ENCODE measurements at regions not wholly inside any gene's neighbourhood (a gene's known extent, or its start where the extent isn't known, plus 50 kb on each side); places are given as distances from the start of the nearest gene placed in this dataset.

DNA sequence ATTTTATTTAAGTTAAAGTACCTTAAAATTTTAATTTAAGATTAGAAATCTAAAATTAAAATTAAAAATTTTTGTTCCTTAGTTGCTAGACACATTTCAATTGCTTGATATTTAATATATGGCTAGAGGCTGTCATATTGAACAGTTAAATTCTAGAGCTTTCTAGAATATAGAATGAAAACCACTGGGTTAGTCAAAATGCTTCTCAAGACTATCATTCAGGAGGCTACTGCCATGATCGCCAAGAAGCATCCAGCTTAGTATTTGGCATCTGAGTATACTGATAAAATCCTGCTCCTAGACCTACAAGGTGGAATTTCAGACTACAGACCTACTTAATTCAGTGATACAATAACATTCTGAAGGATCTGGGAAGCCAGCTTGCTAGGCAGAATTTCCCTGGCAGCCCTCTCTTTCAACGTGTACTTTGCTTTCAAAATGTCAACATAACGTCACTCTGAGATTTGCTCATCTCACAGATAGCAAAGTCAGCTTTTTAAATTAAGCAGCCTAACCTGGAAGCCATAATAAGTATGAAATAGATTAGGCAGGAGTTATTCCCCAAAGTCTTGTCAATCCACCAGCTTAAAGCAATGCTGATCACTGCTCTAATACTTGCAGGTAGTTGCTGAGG is 525.8 kb downstream of the FSCB start:
- H3K4me3 ChIP-seq (replicated peaks in 1 of 2; ENCODE audit: low read depth in 2 of 2, low read length in 2 of 2), result no peak overlapping the region
- no peak for DNase-seq (ENCODE audit: low read depth in 2 of 2)
- TF ChIP-seq, protein P1, sequence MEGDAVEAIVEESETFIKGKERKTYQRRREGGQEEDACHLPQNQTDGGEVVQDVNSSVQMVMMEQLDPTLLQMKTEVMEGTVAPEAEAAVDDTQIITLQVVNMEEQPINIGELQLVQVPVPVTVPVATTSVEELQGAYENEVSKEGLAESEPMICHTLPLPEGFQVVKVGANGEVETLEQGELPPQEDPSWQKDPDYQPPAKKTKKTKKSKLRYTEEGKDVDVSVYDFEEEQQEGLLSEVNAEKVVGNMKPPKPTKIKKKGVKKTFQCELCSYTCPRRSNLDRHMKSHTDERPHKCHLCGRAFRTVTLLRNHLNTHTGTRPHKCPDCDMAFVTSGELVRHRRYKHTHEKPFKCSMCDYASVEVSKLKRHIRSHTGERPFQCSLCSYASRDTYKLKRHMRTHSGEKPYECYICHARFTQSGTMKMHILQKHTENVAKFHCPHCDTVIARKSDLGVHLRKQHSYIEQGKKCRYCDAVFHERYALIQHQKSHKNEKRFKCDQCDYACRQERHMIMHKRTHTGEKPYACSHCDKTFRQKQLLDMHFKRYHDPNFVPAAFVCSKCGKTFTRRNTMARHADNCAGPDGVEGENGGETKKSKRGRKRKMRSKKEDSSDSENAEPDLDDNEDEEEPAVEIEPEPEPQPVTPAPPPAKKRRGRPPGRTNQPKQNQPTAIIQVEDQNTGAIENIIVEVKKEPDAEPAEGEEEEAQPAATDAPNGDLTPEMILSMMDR (IDR thresholded peaks at IDR 0.05; ENCODE audit: low read depth, low read length), result no peak

DNA sequence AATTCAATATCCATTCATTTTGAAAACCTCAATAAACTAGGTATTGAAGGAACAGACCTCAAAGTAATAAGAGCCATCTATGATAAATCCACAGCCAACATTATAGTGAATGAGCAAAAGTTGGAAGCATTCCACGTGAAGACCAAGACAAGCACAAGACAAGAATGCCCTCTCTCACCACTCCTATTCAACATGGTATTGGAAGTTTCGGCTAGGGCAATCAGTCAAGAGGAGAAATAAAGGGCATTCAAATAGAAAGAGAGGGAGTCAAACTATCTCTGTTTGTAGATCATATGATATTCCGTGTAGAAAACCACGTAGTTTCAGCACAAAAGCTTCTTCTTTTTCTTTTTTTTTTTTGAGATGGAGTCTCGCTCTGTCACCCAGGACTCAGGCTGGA is 550.3 kb downstream of the FSCB start:
- H3K4me3 ChIP-seq (replicated peaks in 1 of 2; ENCODE audit: low read depth in 2 of 2, low read length in 2 of 2), result no peak overlapping the region
- TF ChIP-seq, protein P1 (IDR thresholded peaks at IDR 0.05; ENCODE audit: low read depth, low read length), result no peak
- DNase-seq (ENCODE audit: low read depth in 2 of 2), result no peak

DNA sequence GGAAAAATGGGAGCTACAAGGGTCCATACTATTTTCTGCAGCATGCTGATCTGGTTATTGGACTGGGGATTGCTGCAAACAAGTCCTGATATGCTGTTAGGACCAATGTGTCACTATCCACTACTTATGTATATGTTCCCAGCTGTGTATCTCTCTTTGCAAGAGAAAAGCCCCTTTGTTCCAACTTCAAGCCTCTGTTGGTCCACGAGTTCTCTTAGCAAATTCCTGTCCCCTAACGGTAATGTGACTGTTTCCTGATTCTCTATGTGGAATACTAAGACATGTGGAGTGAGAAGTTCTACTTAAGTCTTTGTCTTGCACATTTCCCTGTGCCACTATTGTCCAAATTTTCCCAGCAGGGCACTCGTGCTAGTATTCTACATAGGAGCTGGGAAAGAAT is 557.7 kb downstream of the FSCB start:
- TF ChIP-seq, protein P1 (IDR thresholded peaks at IDR 0.05; ENCODE audit: low read depth, low read length), result no peak
- no peak for DNase-seq (ENCODE audit: low read depth in 2 of 2)
- no peak overlapping the region for H3K4me3 ChIP-seq (replicated peaks in 1 of 2; ENCODE audit: low read depth in 2 of 2, low read length in 2 of 2)

DNA sequence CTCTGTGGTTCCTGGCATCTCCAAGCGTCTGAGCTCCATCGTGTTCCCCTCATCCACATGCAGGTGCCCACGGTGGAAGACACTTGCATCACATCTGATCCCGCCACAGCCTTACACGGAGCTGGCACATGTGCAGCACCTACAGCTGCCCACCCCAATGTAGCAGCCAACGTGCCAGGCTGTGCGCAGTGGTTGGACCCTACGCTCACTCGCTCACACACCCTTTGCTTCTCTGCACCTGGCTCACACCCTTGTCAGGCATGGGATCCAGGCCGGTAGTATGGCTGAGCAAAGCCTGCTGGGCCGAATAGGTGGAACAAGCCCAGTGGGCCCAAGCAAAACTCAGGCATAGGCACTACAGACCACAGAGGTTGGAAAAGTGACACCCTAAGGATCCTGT is 567.2 kb downstream of the FSCB start:
- H3K4me3 ChIP-seq (replicated peaks in 1 of 2; ENCODE audit: low read depth in 2 of 2, low read length in 2 of 2), result no peak overlapping the region
- no peak for DNase-seq (ENCODE audit: low read depth in 2 of 2)
- TF ChIP-seq, protein P1 (IDR thresholded peaks at IDR 0.05; ENCODE audit: low read depth, low read length), result no peak

DNA sequence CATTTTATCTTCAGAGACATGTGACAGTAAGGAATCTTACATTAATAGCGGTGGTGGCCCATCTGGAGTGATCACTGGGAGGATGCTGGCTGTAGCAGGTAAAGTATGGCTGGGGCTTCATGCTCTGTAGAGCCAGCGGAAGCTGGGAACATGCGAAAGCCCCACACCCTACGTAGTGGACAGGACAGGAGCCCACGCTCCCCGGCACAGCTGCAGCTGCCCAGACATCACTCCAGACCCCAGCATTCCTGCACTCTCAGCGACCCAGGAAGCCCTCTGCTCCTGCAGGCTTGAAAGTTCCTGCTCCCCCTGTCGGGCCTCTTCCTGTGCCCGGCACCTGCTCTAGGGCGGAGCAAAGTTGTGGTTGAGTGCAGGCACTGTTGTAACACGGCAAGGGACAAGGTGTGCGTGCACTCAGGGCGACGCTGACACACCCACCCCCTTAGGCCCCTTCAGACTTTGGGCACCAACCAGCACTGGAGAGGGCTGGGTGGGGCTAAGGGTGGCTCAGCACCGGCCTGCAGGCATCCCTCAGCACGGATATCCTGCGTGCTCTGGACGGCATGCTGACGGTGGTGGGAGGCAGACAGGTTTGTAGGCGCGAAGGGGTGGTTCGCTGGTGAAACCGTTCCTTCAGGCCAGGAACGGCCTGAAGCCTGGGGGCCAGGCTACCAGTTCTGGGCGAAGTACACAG is 568.3 kb downstream of the FSCB start:
- no peak overlapping the region for H3K4me3 ChIP-seq (replicated peaks in 1 of 2; ENCODE audit: low read depth in 2 of 2, low read length in 2 of 2)
- TF ChIP-seq, protein P1 (IDR thresholded peaks at IDR 0.05; ENCODE audit: low read depth, low read length), result no peak
- no peak for DNase-seq (ENCODE audit: low read depth in 2 of 2)

DNA sequence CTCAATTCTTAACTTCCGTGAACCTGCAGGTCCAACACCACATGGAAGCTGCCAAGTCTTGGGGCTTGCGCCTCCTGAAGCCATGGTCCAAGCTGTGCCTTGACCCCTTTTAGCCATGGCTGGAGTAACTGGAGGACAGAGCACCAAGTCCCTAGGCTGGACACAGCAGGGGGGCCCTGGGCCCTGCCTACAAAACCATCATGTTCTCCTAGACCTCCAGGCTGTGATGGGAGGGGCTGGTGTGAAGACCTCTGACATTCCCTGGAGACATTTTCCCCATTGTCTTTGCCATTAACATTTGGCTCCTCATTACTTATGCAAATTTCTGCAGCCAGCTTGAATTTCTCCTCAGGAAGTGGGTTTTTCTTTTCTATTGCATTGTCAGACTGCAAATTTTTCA is 570.1 kb downstream of the FSCB start:
- TF ChIP-seq, protein P1 (IDR thresholded peaks at IDR 0.05; ENCODE audit: low read depth, low read length), result no peak
- no peak overlapping the region for H3K4me3 ChIP-seq (replicated peaks in 1 of 2; ENCODE audit: low read depth in 2 of 2, low read length in 2 of 2)
- no peak for DNase-seq (ENCODE audit: low read depth in 2 of 2)
